CD4-positive, alpha-beta T cell (primary cell): ENCODE measurements at regions not wholly inside any gene's neighbourhood (a gene's known extent, or its start where the extent isn't known, plus 50 kb on each side); places are given as distances from the start of the nearest gene placed in this dataset.

Source experiments
- ATAC-seq: fragments of 200-7000 bp; cut with Tn5 transposase; one replicate; pipeline ENCODE4 v1.10.0; 2022; ENCODE audit warnings: mild to moderate bottlenecking; ENCODE audit not compliant: poor library complexity
- CTCF ChIA-PET: fragments of 350-600 bp; sonication (Branson Sonifier 250); formaldehyde crosslinking; loops from one replicate; lab custom pipeline; 2021; ENCODE audit warnings: antibody characterized with exemption, inconsistent platforms; lab: Charles Lee
- POLR2A ChIA-PET: fragments of 350-600 bp; sonication (Branson Sonifier 250); formaldehyde crosslinking; loops from one replicate; lab custom pipeline; 2021; ENCODE audit warnings: antibody characterized with exemption, inconsistent platforms; lab: Charles Lee
- DNase-seq, 14 experiments: peaks; one replicate each; pipeline ENCODE4 v3.0.0-alpha.2; 2013 to 2020; ENCODE audit warnings: mixed read lengths in 2 of 14
- H3K27ac ChIP-seq, 2 donors: one replicate each; pipeline versions ENCODE4 v1.5.1 to v1.7.0; 2013; ENCODE audit warnings: low read length in 2 of 2, low read depth in 1 of 2, mild to moderate bottlenecking in 1 of 2
- H3K27me3 ChIP-seq, 2 experiments: 1 replicate in 1 of 2; 2 replicates in 1 of 2; pipeline versions ENCODE4 v1.6.1 to v1.7.0; 2013; ENCODE audit warnings: low read length in 2 of 2, control low read depth in 1 of 2, mild to moderate bottlenecking in 1 of 2, moderate library complexity in 1 of 2; ENCODE audit not compliant: insufficient read depth in 2 of 2, control insufficient read depth in 1 of 2
- H3K36me3 ChIP-seq: one replicate; pipeline ENCODE4 v1.6.1; 2013; ENCODE audit warnings: low read length, control low read depth; ENCODE audit not compliant: insufficient read depth
- H3K4me1 ChIP-seq: one replicate; pipeline ENCODE4 v1.6.1; 2013; ENCODE audit warnings: low read length, control low read depth; ENCODE audit not compliant: insufficient read depth
- H3K4me3 ChIP-seq: one replicate; pipeline ENCODE4 v1.5.1; 2013; ENCODE audit warnings: mild to moderate bottlenecking, low read length, moderate library complexity
- H3K9me3 ChIP-seq, 2 experiments: 1 replicate in 1 of 2; 2 replicates in 1 of 2; pipeline versions ENCODE4 v1.6.1 to v1.7.0; 2013; ENCODE audit warnings: low read length in 2 of 2, mild to moderate bottlenecking in 2 of 2, control low read depth in 1 of 2, moderate library complexity in 1 of 2; ENCODE audit not compliant: control insufficient read depth in 1 of 2, insufficient read depth in 1 of 2
- H3K27ac Mint-ChIP-seq: one replicate; pipeline ENCODE4 v1.8.0; 2020; ENCODE audit warnings: mixed read lengths
- H3K27me3 Mint-ChIP-seq: one replicate; pipeline ENCODE4 v1.8.0; 2021; ENCODE audit warnings: mixed read lengths
- H3K36me3 Mint-ChIP-seq: one replicate; pipeline ENCODE4 v1.8.0; 2021; ENCODE audit warnings: low read depth, mixed read lengths
- H3K4me1 Mint-ChIP-seq: one replicate; pipeline ENCODE4 v1.8.0; 2021; ENCODE audit warnings: low read depth, mixed read lengths
- H3K4me3 Mint-ChIP-seq: one replicate; pipeline ENCODE4 v1.8.0; 2020; ENCODE audit warnings: mild to moderate bottlenecking, mixed read lengths
- H3K9me3 Mint-ChIP-seq: one replicate; pipeline ENCODE4 v1.8.0; 2020; ENCODE audit warnings: mixed read lengths
- CTCF ChIP-seq: fragments of 200-600 bp; IDR thresholded peaks from one replicate; pipeline ENCODE4 v1.8.0; 2022; ENCODE audit warnings: antibody characterized with exemption, mild to moderate bottlenecking
- intact Hi-C, 2 experiments: fragments of 100-400 bp; cut with DNase I in 1 of 2; cut with micrococcal nuclease in 1 of 2; formaldehyde crosslinking; loops; one replicate each; pipeline versions ENCODE4 v1.15.1 to v1.9.0; 2023 to 2025; cut with DNase I, micrococcal nuclease

GRCh38 chr5:17398866-17399835 is 98.9 kb upstream of the TAF11L2 start:
- Mint-ChIP-seq H3K27ac (no peak overlapping the region), H3K9me3 (peaks cover 11% of the 10 kb centered on the region), H3K4me1 (no peaks in the 10 kb centered on the region), H3K27me3 (no peaks in the 10 kb centered on the region), H3K4me3 (no peak overlapping the region), H3K36me3 (no peaks in the 10 kb centered on the region)
- Histone ChIP-seq H3K36me3 (no peaks in the 10 kb centered on the region), H3K9me3 (peaks cover 3 to 6% of the 10 kb centered on the region in 2 experiments), H3K27me3 (no peaks in the 10 kb centered on the region), H3K4me3 (no peak overlapping the region), H3K27ac (no peak overlapping the region), H3K4me1 (no peaks in the 10 kb centered on the region)
- no peak for TF ChIP-seq CTCF
- POLR2A ChIA-PET, result no interaction called here
- CTCF ChIA-PET, result no interaction called here
- ATAC-seq (no peak), DNase-seq (no peak)
- intact Hi-C loops, result no loop called here

- ChIA-PET CTCF (no interaction called here), POLR2A (no interaction called here)
- no peaks in the 10 kb centered on the region for H3K36me3 Mint-ChIP-seq
- Histone ChIP-seq H3K9me3 (peaks cover 3 to 6% of the 10 kb centered on the region in 2 experiments), H3K27me3 (no peaks in the 10 kb centered on the region), H3K4me1 (no peaks in the 10 kb centered on the region), H3K27ac (no peak overlapping the region), H3K4me3 (no peak overlapping the region), H3K36me3 (no peaks in the 10 kb centered on the region)
- DNase-seq (no peak), ATAC-seq (no peak)
- no peak overlapping the region for H3K4me3 Mint-ChIP-seq
- no peaks in the 10 kb centered on the region for H3K4me1 Mint-ChIP-seq
- TF ChIP-seq CTCF, result no peak
- no peak overlapping the region for H3K27ac Mint-ChIP-seq
- H3K9me3 Mint-ChIP-seq, result peaks cover 9% of the 10 kb centered on the region
- no peaks in the 10 kb centered on the region for H3K27me3 Mint-ChIP-seq
- intact Hi-C loops, result no loop called here
These were observed 98.1 kb upstream of the TAF11L2 start for GRCh38 chr5:17399931-17400330.

GRCh38 chr5:17400724-17401469 is 97.1 kb upstream of the TAF11L2 start:
- CTCF ChIA-PET, result interaction anchor here (0.6 kb wide), 1 partner anchor 14 kb away, joined by 3 read pairs; no protein-coding TSS in a partner anchor
- no peaks in the 10 kb centered on the region for H3K36me3 Mint-ChIP-seq
- no peaks in the 10 kb centered on the region for H3K4me1 Mint-ChIP-seq
- Histone ChIP-seq H3K4me1 (no peaks in the 10 kb centered on the region), H3K36me3 (no peaks in the 10 kb centered on the region), H3K9me3 (peaks cover 3 to 6% of the 10 kb centered on the region in 2 experiments), H3K4me3 (no peak overlapping the region), H3K27me3 (no peaks in the 10 kb centered on the region), H3K27ac (no peak overlapping the region)
- no peak overlapping the region for H3K27ac Mint-ChIP-seq
- H3K27me3 Mint-ChIP-seq, result no peaks in the 10 kb centered on the region
- intact Hi-C loops, result no loop called here
- ATAC-seq (no peak), DNase-seq (peak in 2 of 14 experiments; percentile 14 to 21)
- no peak for TF ChIP-seq CTCF
- POLR2A ChIA-PET, result no interaction called here
- H3K9me3 Mint-ChIP-seq, result peaks cover 9% of the 10 kb centered on the region
- H3K4me3 Mint-ChIP-seq, result no peak overlapping the region
